Smooth muscle cell (in vitro differentiated cells): ENCODE measurements at regions not wholly inside any gene's neighbourhood (a gene's known extent, or its start where the extent isn't known, plus 50 kb on each side); places are given as distances from the start of the nearest gene placed in this dataset.

ENCODE experiments used
- DNase-seq: peaks from one replicate; lab custom pipeline; 2025; ENCODE audit not compliant: unreplicated experiment; lab: John Stamatoyannopoulos, UW
- H2AFZ ChIP-seq: fragments of 200-600 bp; sonication (generic); 2 replicates; pipeline ENCODE4 v1.6.0; 2016; ENCODE audit warnings: antibody characterized with exemption, low read depth, mild to moderate bottlenecking
- H3F3A ChIP-seq: fragments of 200-600 bp; sonication (generic); 2 replicates; pipeline ENCODE4 v1.6.0; 2017; ENCODE audit warnings: antibody characterized with exemption, low read depth
- H3K27ac ChIP-seq: fragments of 200-600 bp; sonication (generic); 2 replicates; pipeline ENCODE4 v1.5.1; 2016; ENCODE audit warnings: low read depth, mild to moderate bottlenecking
- H3K27me3 ChIP-seq: fragments of 200-600 bp; sonication (generic); 2 replicates; pipeline ENCODE4 v1.6.1; 2016; ENCODE audit warnings: low read depth, mild to moderate bottlenecking
- H3K36me3 ChIP-seq: fragments of 200-600 bp; sonication (generic); 2 replicates; pipeline ENCODE4 v1.5.1; 2016; ENCODE audit warnings: low read depth
- H3K4me1 ChIP-seq: fragments of 200-600 bp; sonication (generic); 2 replicates; pipeline ENCODE4 v1.5.1; 2016; ENCODE audit warnings: low read depth
- H3K4me2 ChIP-seq: fragments of 200-600 bp; sonication (generic); 2 replicates; pipeline ENCODE4 v1.6.0; 2016; ENCODE audit warnings: mild to moderate bottlenecking
- H3K4me3 ChIP-seq: fragments of 200-600 bp; sonication (generic); 2 replicates; pipeline ENCODE4 v1.5.1; 2016; ENCODE audit warnings: mild to moderate bottlenecking
- H3K79me2 ChIP-seq: fragments of 200-600 bp; sonication (generic); 2 replicates; pipeline ENCODE4 v1.6.0; 2016; ENCODE audit warnings: low read depth, mild to moderate bottlenecking
- H3K9ac ChIP-seq: fragments of 200-600 bp; sonication (generic); 2 replicates; pipeline ENCODE4 v1.6.0; 2016; ENCODE audit warnings: low read depth
- H3K9me3 ChIP-seq: fragments of 200-600 bp; sonication (generic); replicated peaks from 2 replicates; pipeline ENCODE4 v1.5.1; 2016; ENCODE audit warnings: low read depth
- H4K20me1 ChIP-seq: fragments of 200-600 bp; sonication (generic); 2 replicates; pipeline ENCODE4 v1.6.0; 2016; ENCODE audit warnings: low read depth
- WGBS: methylation state at CpG from one replicate; pipeline ENCODE4 v1.1.7; 2016; ENCODE audit warnings: low lambda C conversion rate; 5-methylcytosine and 5-hydroxymethylcytosine counted together
- TF ChIP-seq, protein P1 (sequence below): fragments of 200-600 bp; sonication (generic); IDR thresholded peaks from 2 replicates; pipeline ENCODE4 v1.5.1; 2017; ENCODE audit warnings: borderline replicate concordance, mild to moderate bottlenecking, antibody characterized with exemption; ENCODE audit not compliant: insufficient read depth, poor library complexity, severe bottlenecking

- H3K36me3 ChIP-seq = no peaks in the 10 kb centered on the region
- TF ChIP-seq, protein P1, sequence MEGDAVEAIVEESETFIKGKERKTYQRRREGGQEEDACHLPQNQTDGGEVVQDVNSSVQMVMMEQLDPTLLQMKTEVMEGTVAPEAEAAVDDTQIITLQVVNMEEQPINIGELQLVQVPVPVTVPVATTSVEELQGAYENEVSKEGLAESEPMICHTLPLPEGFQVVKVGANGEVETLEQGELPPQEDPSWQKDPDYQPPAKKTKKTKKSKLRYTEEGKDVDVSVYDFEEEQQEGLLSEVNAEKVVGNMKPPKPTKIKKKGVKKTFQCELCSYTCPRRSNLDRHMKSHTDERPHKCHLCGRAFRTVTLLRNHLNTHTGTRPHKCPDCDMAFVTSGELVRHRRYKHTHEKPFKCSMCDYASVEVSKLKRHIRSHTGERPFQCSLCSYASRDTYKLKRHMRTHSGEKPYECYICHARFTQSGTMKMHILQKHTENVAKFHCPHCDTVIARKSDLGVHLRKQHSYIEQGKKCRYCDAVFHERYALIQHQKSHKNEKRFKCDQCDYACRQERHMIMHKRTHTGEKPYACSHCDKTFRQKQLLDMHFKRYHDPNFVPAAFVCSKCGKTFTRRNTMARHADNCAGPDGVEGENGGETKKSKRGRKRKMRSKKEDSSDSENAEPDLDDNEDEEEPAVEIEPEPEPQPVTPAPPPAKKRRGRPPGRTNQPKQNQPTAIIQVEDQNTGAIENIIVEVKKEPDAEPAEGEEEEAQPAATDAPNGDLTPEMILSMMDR = no peak
- H2AFZ ChIP-seq = no peak overlapping the region
- H3K79me2 ChIP-seq = no peaks in the 10 kb centered on the region
- no peaks in the 10 kb centered on the region for H3K27me3 ChIP-seq
- H4K20me1 ChIP-seq = no peaks in the 10 kb centered on the region
- no peaks in the 10 kb centered on the region for H3F3A ChIP-seq
- no peak overlapping the region for H3K4me3 ChIP-seq
- no peaks in the 10 kb centered on the region for H3K4me1 ChIP-seq
- no peak for DNase-seq
- H3K4me2 ChIP-seq = no peak overlapping the region
- H3K27ac ChIP-seq = no peak overlapping the region
- no peak overlapping the region for H3K9ac ChIP-seq
- no peaks in the 10 kb centered on the region for H3K9me3 ChIP-seq
- WGBS = 96% methylated on average over 12 of the region's 12 CpGs
These were observed 62.4 kb upstream of the THBS2 start for GRCh38 chr6:169315830-169316614.

DNA sequence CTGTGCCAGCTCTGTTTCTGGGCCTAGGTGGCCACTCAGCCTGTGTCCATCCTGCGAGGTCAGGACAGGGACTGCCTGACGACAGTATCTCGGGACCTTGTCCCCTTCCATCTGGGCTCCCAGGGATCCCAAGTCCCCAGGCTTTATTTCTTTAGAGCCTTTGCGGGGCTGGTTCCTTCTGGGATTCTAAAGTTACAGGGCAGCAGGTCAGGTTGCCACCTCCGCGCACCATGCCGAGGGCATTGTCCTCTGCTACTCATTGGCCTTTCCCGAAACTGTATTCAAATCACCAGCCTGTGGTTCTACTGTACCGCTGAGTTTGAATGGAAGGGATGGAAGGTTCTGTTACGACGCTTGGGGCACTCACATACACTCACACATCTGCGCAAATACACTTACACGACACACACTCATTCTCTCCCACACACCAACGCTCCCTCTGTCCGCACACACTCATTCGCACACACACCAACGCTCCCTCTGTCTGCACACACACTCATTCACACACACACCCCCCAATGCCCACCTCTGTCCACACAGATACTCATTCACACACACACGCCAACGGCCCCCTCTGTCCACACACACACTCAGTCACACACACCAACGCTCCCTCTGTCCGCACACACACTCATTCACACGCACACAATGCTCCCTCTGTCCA is 59.8 kb upstream of the THBS2 start:
- TF ChIP-seq, protein P1 = no peak
- H3K36me3 ChIP-seq = no peaks in the 10 kb centered on the region
- H3F3A ChIP-seq = no peaks in the 10 kb centered on the region
- no peak overlapping the region for H3K27ac ChIP-seq
- DNase-seq = no peak
- no peaks in the 10 kb centered on the region for H3K4me1 ChIP-seq
- H3K4me3 ChIP-seq = no peak overlapping the region
- H2AFZ ChIP-seq = no peak overlapping the region
- H3K9me3 ChIP-seq = no peaks in the 10 kb centered on the region
- H3K4me2 ChIP-seq = no peak overlapping the region
- no peaks in the 10 kb centered on the region for H4K20me1 ChIP-seq
- no peak overlapping the region for H3K9ac ChIP-seq
- H3K79me2 ChIP-seq = no peaks in the 10 kb centered on the region
- H3K27me3 ChIP-seq = no peaks in the 10 kb centered on the region
- 95% methylated on average over 22 of the region's 22 CpGs for WGBS

GRCh38 chr6:169312658-169313346 is 59.2 kb upstream of the THBS2 start:
- Histone ChIP-seq H3K27ac (no peak overlapping the region), H3K36me3 (no peaks in the 10 kb centered on the region), H3K4me3 (no peak overlapping the region), H3F3A (no peaks in the 10 kb centered on the region), H3K4me2 (no peak overlapping the region), H2AFZ (no peak overlapping the region), H3K9me3 (no peaks in the 10 kb centered on the region), H3K4me1 (no peaks in the 10 kb centered on the region), H4K20me1 (no peaks in the 10 kb centered on the region), H3K27me3 (no peaks in the 10 kb centered on the region), H3K9ac (no peak overlapping the region), H3K79me2 (no peaks in the 10 kb centered on the region)
- TF ChIP-seq, protein P1 = no peak
- WGBS = 85% methylated on average over 14 of the region's 14 CpGs
- no peak for DNase-seq
